ENCODE measurements at regions not wholly inside any gene's neighbourhood (a gene's known extent, or its start where the extent isn't known, plus 50 kb on each side); places are given as distances from the start of the nearest gene placed in this dataset.

GRCh38 chr6:44642349-44642748, 254.8 kb downstream of the CDC5L start:
- DNase-seq, result no peak
- H3K9me3 Mint-ChIP-seq, result no peaks in the 10 kb centered on the region
- no peaks in the 10 kb centered on the region for H3K27me3 Mint-ChIP-seq
- H3K4me3 Mint-ChIP-seq, result peak overlapping the region; percentile 61
- peak overlapping the region; percentile 98 for H3K27ac Mint-ChIP-seq
- peaks cover 44% of the 10 kb centered on the region for H3K4me1 Mint-ChIP-seq (ENCODE audit: low read depth)
- no peaks in the 10 kb centered on the region for H3K36me3 Mint-ChIP-seq (ENCODE audit: low read depth)

- DNase-seq, result peak; percentile 66
- H3K4me1 Mint-ChIP-seq (ENCODE audit: low read depth), result peaks cover 44% of the 10 kb centered on the region
- peak overlapping the region; percentile 98 for H3K27ac Mint-ChIP-seq
- no peaks in the 10 kb centered on the region for H3K27me3 Mint-ChIP-seq
- H3K36me3 Mint-ChIP-seq (ENCODE audit: low read depth), result no peaks in the 10 kb centered on the region
- no peaks in the 10 kb centered on the region for H3K9me3 Mint-ChIP-seq
- peak overlapping the region; percentile 61 for H3K4me3 Mint-ChIP-seq
Observed at GRCh38 chr6:44642870-44643522, 255.5 kb downstream of the CDC5L start.

- Mint-ChIP-seq H3K27ac (no peak overlapping the region), H3K4me3 (no peak overlapping the region), H3K4me1 (ENCODE audit: low read depth) (peaks cover 51% of the 10 kb centered on the region), H3K27me3 (no peaks in the 10 kb centered on the region), H3K9me3 (no peaks in the 10 kb centered on the region), H3K36me3 (ENCODE audit: low read depth) (no peaks in the 10 kb centered on the region)
- DNase-seq, result no peak
Observed at GRCh38 chr6:44645276-44645675, 257.8 kb downstream of the CDC5L start.

- DNase-seq, result no peak
- Mint-ChIP-seq H3K36me3 (ENCODE audit: low read depth) (no peaks in the 10 kb centered on the region), H3K27me3 (no peaks in the 10 kb centered on the region), H3K27ac (no peak overlapping the region), H3K4me1 (ENCODE audit: low read depth) (peaks cover 40% of the 10 kb centered on the region), H3K9me3 (no peaks in the 10 kb centered on the region), H3K4me3 (no peak overlapping the region)
Observed at GRCh38 chr6:44646355-44646754, 258.8 kb downstream of the CDC5L start.

- Mint-ChIP-seq H3K9me3 (no peaks in the 10 kb centered on the region), H3K4me3 (no peak overlapping the region), H3K4me1 (ENCODE audit: low read depth) (peaks cover 19% of the 10 kb centered on the region), H3K36me3 (ENCODE audit: low read depth) (no peaks in the 10 kb centered on the region), H3K27me3 (peaks cover 3% of the 10 kb centered on the region), H3K27ac (no peak overlapping the region)
- no peak for DNase-seq
Observed at GRCh38 chr6:44649365-44650025, 262.0 kb downstream of the CDC5L start.

DNA sequence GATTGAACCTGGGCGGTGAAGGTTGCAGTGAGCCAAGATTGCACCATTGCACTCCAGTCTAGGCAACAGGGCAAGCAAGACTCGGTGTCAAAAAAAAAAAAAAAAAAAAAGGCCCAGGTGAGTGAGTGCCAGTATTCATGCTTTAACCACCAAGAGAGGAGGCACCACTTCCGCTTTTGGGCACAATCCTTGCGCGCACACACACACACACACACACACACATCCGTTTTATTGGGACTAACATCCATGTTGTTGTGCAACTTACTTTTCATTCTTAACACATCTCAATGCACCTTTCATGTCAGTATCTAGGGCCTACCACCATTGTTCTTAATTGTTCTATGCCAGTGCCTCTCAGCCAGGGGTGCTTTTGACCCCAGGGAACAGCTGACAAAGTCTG, 263.0 kb downstream of the CDC5L start:
- Mint-ChIP-seq H3K9me3 (no peaks in the 10 kb centered on the region), H3K4me1 (ENCODE audit: low read depth) (peaks cover 26% of the 10 kb centered on the region), H3K27me3 (peaks cover 3% of the 10 kb centered on the region), H3K36me3 (ENCODE audit: low read depth) (no peaks in the 10 kb centered on the region), H3K4me3 (no peak overlapping the region), H3K27ac (no peak overlapping the region)
- DNase-seq, result no peak

DNA sequence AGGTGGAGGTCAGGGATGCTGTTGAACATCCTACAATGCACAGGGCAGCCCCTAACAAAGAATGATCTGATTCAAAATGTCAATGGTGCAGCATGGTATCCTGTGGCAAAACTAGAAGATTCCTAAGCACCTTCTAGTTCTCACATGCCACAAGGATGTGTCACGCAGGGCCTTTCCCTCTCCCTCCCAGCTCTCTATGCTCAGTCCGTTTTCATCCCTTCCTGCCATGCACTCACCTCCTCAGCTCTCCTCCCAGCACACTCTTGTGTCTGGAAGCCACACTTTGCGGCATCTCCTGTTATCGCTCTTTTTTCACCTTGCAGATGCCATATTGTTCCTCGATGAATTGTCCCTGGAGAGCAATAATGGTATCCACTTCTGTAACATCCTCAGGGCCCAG, 263.4 kb downstream of the CDC5L start:
- H3K4me1 Mint-ChIP-seq (ENCODE audit: low read depth), result peaks cover 28% of the 10 kb centered on the region
- peaks cover 3% of the 10 kb centered on the region for H3K27me3 Mint-ChIP-seq
- no peaks in the 10 kb centered on the region for H3K9me3 Mint-ChIP-seq
- H3K4me3 Mint-ChIP-seq, result no peak overlapping the region
- H3K36me3 Mint-ChIP-seq (ENCODE audit: low read depth), result no peaks in the 10 kb centered on the region
- H3K27ac Mint-ChIP-seq, result no peak overlapping the region
- no peak for DNase-seq

GRCh38 chr6:44651604-44652003, 264.1 kb downstream of the CDC5L start:
- Mint-ChIP-seq H3K9me3 (no peaks in the 10 kb centered on the region), H3K4me1 (ENCODE audit: low read depth) (peaks cover 26% of the 10 kb centered on the region), H3K27ac (no peak overlapping the region), H3K36me3 (ENCODE audit: low read depth) (no peaks in the 10 kb centered on the region), H3K27me3 (peaks cover 3% of the 10 kb centered on the region), H3K4me3 (no peak overlapping the region)
- DNase-seq, result no peak

DNA sequence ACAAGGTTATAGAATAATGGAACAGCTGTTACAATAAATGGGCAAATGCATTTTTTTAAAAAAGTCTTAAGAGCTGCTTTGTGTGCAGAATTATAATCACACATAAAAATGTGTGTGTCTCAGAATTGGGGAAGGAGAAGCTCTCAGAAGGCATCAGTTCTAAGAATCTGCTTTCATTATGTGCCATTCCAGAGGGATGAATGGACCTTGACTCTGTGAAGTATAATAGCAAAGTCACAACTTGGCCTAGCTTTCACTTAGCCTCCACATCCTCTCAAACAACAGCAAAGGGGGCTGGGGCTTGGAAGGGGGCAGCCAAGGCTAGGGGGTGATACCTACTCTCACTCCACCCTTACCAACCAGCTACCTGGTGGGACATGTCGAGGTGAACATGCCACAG, 265.0 kb downstream of the CDC5L start:
- DNase-seq, result no peak
- Mint-ChIP-seq H3K36me3 (ENCODE audit: low read depth) (no peaks in the 10 kb centered on the region), H3K27me3 (peaks cover 3% of the 10 kb centered on the region), H3K27ac (no peak overlapping the region), H3K4me1 (ENCODE audit: low read depth) (peaks cover 26% of the 10 kb centered on the region), H3K4me3 (no peak overlapping the region), H3K9me3 (no peaks in the 10 kb centered on the region)

DNA sequence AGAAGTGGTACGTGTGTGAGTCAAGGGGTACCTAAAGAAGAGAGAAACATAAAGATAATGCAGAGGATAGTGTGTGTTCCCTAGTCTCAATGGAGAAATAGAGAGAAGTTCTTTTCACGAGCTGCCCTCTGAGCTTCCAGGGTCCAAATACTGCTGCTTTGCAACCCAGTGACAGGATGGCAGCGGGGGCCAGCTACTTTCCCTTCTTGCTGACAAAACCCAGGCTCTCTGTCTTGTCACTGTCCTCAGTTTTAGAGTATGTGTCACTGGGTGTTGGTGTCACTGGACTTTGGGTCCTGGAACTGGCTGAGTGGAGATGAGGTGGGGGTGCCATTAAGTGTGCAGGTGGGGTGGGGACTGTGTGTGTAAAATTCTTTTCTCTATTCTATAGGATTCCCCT, 265.6 kb downstream of the CDC5L start:
- Mint-ChIP-seq H3K27ac (no peak overlapping the region), H3K36me3 (ENCODE audit: low read depth) (no peaks in the 10 kb centered on the region), H3K9me3 (no peaks in the 10 kb centered on the region), H3K4me3 (no peak overlapping the region), H3K4me1 (ENCODE audit: low read depth) (peaks cover 26% of the 10 kb centered on the region), H3K27me3 (peaks cover 3% of the 10 kb centered on the region)
- no peak for DNase-seq

GRCh38 chr6:44653761-44654218, 266.3 kb downstream of the CDC5L start:
- no peak overlapping the region for H3K4me3 Mint-ChIP-seq
- no peaks in the 10 kb centered on the region for H3K36me3 Mint-ChIP-seq (ENCODE audit: low read depth)
- peaks cover 23% of the 10 kb centered on the region for H3K4me1 Mint-ChIP-seq (ENCODE audit: low read depth)
- H3K27ac Mint-ChIP-seq, result no peak overlapping the region
- no peak for DNase-seq
- peaks cover 3% of the 10 kb centered on the region for H3K27me3 Mint-ChIP-seq
- no peaks in the 10 kb centered on the region for H3K9me3 Mint-ChIP-seq

DNA sequence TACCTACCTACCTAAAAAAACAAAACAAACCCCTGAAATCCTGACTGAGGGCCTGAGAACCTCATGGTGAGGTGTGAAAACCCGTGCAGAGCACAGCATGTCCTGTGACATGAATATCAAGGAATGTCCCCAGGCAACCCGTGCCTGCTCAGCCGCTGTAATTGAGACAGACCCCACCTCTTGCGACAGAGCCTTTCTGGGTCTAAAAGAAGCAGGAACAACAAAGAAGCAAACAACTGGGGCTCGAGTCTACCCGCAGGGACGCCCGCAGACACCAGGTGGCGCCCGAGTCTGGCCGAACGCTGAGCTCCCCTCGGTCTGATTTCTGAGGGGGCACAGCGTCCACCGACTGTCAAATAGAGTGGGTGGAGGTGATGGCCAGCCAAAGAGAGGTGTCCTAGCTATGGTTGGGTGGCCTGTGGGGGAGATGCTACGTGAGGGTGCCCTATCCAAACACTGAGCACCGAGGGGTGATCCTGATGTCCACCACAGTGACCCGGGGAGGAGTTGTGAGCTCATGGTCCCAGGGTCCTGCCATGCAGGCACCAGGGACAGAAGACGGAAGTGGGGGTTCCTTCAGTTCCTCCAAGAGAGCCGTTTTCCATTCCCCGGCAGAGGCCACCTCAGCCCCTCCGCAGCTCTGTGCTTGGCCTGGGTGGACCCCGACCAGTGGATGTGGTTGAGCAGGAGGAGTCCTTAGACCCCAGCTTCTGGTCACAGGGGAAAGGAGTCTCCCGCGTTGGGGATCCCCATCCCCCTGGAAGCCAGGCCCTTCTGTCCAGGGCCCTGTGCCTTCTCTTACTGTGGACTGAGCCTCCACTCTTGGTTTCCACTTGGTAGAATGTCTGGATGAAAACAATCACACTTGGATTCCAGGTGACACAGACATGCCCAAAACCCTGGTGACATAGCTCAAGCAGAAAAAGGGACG, 268.2 kb downstream of the CDC5L start:
- Mint-ChIP-seq H3K4me3 (peak overlapping the region; percentile 55), H3K4me1 (ENCODE audit: low read depth) (peaks cover 15% of the 10 kb centered on the region)
- DNase-seq, result peak; percentile 89

DNA sequence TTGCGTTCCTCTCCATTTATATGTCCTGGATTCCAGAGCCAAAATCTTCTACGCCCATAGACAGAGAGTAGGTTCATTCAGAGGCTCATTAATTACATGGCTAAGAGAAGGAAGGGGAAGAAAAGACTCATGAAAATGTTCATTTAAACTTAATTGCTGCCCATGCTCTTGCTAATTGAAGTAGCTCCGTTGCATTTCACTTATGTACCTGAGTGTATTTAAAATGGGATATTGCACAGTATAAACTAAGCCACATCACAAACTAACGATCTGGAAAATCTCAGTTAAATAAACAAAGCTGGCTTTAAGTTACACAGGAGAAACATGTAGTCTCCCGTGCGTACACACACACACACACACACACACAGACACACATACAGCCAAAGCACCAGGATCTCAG, 269.2 kb downstream of the CDC5L start:
- no peaks in the 10 kb centered on the region for H3K36me3 Mint-ChIP-seq (ENCODE audit: low read depth)
- no peak for DNase-seq
- no peak overlapping the region for H3K4me3 Mint-ChIP-seq
- peaks cover 3% of the 10 kb centered on the region for H3K27me3 Mint-ChIP-seq
- H3K4me1 Mint-ChIP-seq (ENCODE audit: low read depth), result peaks cover 15% of the 10 kb centered on the region
- H3K27ac Mint-ChIP-seq, result no peak overlapping the region
- H3K9me3 Mint-ChIP-seq, result no peaks in the 10 kb centered on the region

More for the DNA sequence above, 268.2 kb downstream of the CDC5L start:
- peaks cover 3% of the 10 kb centered on the region for H3K27me3 Mint-ChIP-seq
- H3K27ac Mint-ChIP-seq, result peak overlapping the region; percentile 86
- H3K36me3 Mint-ChIP-seq (ENCODE audit: low read depth), result no peaks in the 10 kb centered on the region
- no peaks in the 10 kb centered on the region for H3K9me3 Mint-ChIP-seq

DNA sequence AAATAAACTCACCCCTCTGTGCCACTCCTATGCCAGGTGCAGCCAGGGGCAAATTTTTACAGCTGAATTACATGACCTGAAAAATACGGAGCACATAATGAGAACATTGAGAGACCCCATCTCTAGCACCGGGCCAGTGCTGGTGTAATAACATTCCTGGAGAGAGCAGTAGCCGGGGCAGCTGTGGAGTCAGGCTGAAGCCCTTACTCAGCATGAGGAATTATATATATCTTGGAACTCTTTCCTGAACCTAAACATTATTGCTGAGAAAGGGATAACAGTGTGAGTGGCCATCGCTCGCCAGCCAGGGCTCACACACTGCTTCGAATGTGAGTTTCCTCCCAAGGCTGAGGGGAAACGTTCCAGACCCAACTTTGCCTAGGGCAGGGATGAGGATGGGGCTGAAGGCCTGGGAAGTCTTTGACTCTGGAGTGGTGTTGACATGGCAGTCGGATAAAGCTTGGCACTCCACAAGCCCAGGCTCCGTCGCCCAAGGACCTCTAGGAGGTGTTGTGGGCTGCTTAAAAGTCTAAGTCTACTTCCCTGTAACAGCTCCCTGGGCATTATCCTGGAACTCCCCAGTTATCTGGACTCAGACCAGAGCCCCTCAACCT, 269.8 kb downstream of the CDC5L start:
- no peak overlapping the region for H3K27ac Mint-ChIP-seq

More for the DNA sequence above, 269.8 kb downstream of the CDC5L start:
- Mint-ChIP-seq H3K9me3 (no peaks in the 10 kb centered on the region), H3K4me1 (ENCODE audit: low read depth) (peaks cover 15% of the 10 kb centered on the region), H3K27me3 (peaks cover 3% of the 10 kb centered on the region), H3K4me3 (no peak overlapping the region), H3K36me3 (ENCODE audit: low read depth) (no peaks in the 10 kb centered on the region)
- DNase-seq, result no peak

All from activated T-cell treated with anti-CD3 and anti-CD28 coated beads, Interleukin-2, amount 50 U/mL, for 24 hours (primary cell).